Mesodermal cell (in vitro differentiated cells): ENCODE measurements at regions not wholly inside any gene's neighbourhood (a gene's known extent, or its start where the extent isn't known, plus 50 kb on each side); places are given as distances from the start of the nearest gene placed in this dataset.

Experiments
- H3K27ac ChIP-seq: 2 replicates; pipeline ENCODE4 v1.7.0; 2013; ENCODE audit warnings: mild to moderate bottlenecking, low read depth, low read length, moderate library complexity; ENCODE audit not compliant: severe bottlenecking
- H3K36me3 ChIP-seq: 2 replicates; pipeline ENCODE4 v1.7.1; 2013; ENCODE audit warnings: mild to moderate bottlenecking, low read length, moderate library complexity; ENCODE audit not compliant: control insufficient read depth, insufficient read depth
- H3K4me1 ChIP-seq: one replicate; pipeline ENCODE4 v1.7.1; 2013; ENCODE audit warnings: mild to moderate bottlenecking, low read length; ENCODE audit not compliant: insufficient read depth, control insufficient read depth, poor library complexity, severe bottlenecking
- H3K4me3 ChIP-seq: 2 replicates; pipeline ENCODE4 v1.7.0; 2013; ENCODE audit warnings: low read length, control low read depth, mild to moderate bottlenecking; ENCODE audit not compliant: insufficient read depth, poor library complexity, severe bottlenecking; ENCODE audit errors: extremely low read depth
- H3K9me3 ChIP-seq: 2 replicates; pipeline ENCODE4 v1.7.1; 2013; ENCODE audit warnings: mild to moderate bottlenecking, low read length, moderate library complexity; ENCODE audit not compliant: control insufficient read depth
- WGBS, 2 experiments: methylation state at CpG; one replicate each; pipeline ENCODE4 v1.1.5; 2013; ENCODE audit warnings: missing lambda C conversion rate in 2 of 2; ENCODE audit not compliant: insufficient coverage in 2 of 2; 5-methylcytosine and 5-hydroxymethylcytosine counted together

DNA sequence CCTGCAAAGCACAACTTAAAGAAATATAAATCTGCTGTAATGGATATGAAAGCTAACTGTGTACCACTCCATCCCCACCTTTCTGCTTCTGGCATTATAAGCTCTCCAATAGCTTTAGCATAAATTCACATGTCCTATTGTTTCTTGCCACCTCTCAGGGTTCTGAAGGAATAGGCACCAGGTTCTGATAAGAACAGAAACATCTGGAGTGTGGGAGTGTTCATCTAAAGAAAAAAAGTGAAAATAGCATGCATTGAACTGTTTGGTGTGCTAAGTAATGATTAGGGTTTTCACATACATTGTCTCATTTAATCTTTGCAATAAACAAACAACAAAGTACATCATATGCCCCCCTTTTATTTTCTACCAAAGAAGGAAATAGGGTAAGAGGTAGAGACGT, 72.3 kb downstream of the FAM76B start:
- Histone ChIP-seq H3K27ac (no peak overlapping the region), H3K4me1 (no peaks in the 10 kb centered on the region), H3K9me3 (no peaks in the 10 kb centered on the region), H3K36me3 (no peaks in the 10 kb centered on the region), H3K4me3 (no peak overlapping the region)
- no CpG with 5 or more reads among the region's 1 CpG for WGBS, 2 experiments

DNA sequence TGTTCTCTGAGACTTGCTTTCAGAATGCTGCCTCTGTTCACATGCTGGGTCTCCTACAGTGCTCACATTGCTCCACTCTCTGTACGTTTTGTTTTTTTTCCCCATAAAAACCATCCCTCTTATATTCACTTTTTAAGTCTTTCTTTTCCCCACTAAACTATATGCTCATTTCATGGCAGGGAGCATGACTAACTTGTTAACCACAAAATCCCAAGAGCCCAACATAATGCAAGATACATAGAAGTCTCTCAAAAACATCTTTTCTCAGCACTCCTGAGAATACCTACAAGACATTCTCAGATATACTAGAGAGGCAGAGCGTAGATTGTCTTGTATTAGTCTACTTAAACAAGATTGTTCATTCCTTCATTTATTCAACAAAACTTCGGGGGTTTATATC, 73.3 kb downstream of the FAM76B start:
- WGBS, 2 experiments, result 69 to 95% methylated on average over 1 to 3 of the region's 3 CpGs
- H3K4me1 ChIP-seq, result no peaks in the 10 kb centered on the region
- no peaks in the 10 kb centered on the region for H3K36me3 ChIP-seq
- no peak overlapping the region for H3K4me3 ChIP-seq
- no peaks in the 10 kb centered on the region for H3K9me3 ChIP-seq
- peak overlapping the region; percentile 32 for H3K27ac ChIP-seq

DNA sequence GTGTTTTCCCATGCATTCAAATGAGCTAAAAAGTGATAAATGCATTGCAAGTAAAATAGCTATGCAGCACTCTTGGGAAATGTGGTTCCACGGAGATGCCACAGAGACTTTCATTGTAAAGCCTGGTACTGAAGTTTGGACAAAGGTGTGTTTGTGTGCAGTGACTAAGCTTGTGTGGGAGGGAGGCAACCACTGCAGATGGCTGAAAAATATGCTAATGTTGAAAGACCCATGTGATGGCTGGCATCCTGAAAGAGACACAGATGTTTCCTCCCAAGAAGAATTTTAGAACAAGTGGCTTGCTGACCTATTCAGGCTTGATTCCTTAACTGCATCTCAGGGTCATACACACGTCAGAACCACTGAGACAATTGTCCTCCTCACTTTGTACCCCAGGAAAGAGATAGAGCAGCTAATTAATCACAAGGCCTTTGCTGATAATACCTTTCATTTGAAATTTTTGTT, 73.8 kb downstream of the FAM76B start:
- Histone ChIP-seq H3K36me3 (no peaks in the 10 kb centered on the region), H3K4me3 (no peak overlapping the region), H3K9me3 (no peaks in the 10 kb centered on the region), H3K27ac (peak overlapping the region; percentile 32), H3K4me1 (no peaks in the 10 kb centered on the region)
- WGBS, 2 experiments, result 69 to 87% methylated on average over 1 of the region's 2 CpGs

DNA sequence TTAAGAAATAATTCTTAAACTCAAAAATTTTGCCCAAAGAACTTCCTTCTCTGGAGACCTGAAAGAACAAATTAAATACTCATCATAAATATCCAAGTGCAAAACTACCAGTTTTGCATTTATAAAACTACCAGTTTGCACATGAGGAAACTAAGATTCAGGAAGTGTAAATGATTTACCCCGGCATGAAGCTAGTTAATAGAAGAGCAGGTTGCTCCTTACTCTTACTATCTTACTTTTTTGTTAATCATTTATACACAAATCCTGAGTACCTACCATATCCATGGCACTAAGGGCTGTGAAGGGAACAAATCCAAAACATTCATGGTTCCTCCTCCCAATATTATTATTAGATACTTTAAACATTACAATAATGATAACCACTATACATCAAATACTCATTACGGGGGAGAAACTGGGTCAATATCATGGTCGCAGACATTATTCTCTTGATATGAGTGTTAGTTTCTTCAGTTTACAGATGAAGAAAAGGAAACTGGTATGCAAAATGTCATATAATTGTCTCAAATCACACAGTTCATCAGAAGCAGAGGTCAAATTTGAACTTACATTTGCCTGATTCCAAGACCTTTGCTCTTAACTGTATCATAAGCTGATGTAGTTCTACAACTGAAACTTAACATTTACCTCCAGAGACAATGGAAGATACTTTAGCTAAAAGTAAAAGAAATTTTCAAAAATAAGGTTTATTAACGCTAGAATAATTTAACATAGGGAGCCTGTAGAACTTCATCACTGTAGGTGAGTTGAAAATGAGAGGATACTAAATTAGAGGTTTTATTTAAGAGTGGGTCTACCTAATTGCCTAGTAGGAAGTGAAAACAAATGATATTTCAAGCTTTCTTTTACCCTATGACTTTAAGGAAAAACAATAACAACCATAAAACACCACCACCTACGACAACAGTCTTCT, 74.5 kb downstream of the FAM76B start:
- WGBS, 2 experiments, result 100% methylated on average over 1 of the region's 5 CpGs; no CpG with 5 or more reads in 1 of the 2 experiments
- Histone ChIP-seq H3K36me3 (no peaks in the 10 kb centered on the region), H3K9me3 (no peaks in the 10 kb centered on the region), H3K27ac (peak overlapping the region; percentile 30), H3K4me3 (no peak overlapping the region), H3K4me1 (no peaks in the 10 kb centered on the region)

DNA sequence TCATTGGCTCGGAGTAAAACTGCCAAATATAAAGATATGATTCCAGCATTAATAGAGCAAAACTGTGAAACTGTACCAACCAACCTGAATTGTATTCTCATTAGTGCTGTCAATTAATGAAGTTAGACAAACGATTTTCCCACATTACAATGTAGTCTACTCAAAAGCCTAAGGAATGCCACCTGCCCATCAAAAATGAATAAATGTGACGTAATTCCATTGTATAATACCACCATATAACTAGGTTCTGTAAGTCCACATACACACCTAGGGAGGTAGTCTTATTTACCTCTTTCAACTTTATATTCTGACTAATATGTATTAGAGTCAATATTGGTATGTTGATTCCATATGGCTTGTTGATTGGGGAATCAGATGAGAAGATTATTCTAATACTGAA, 76.2 kb downstream of the FAM76B start:
- no peaks in the 10 kb centered on the region for H3K36me3 ChIP-seq
- no peaks in the 10 kb centered on the region for H3K4me1 ChIP-seq
- 83 to 100% methylated on average over 1 of the region's 3 CpGs for WGBS, 2 experiments
- H3K27ac ChIP-seq, result no peak overlapping the region
- no peaks in the 10 kb centered on the region for H3K9me3 ChIP-seq
- H3K4me3 ChIP-seq, result no peak overlapping the region

DNA sequence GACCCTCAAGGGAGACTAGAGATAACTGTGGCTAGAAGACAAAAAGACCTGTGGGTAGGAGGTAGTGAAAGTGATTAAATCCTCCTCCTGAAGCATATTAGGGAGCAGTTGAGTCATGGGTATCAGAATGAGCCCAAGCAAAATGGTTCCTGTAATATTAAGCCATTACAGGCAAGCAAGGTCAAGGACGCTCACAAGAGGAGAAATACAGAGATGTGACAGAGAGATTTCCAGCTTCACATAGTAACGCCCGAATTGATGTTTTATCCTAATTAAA, 77.7 kb downstream of the FAM76B start:
- 80% methylated on average over 1 of the region's 3 CpGs; no CpG with 5 or more reads in 1 of the 2 experiments for WGBS, 2 experiments
- H3K4me3 ChIP-seq, result no peak overlapping the region
- H3K4me1 ChIP-seq, result no peaks in the 10 kb centered on the region
- H3K9me3 ChIP-seq, result no peaks in the 10 kb centered on the region
- H3K36me3 ChIP-seq, result no peaks in the 10 kb centered on the region
- no peak overlapping the region for H3K27ac ChIP-seq

DNA sequence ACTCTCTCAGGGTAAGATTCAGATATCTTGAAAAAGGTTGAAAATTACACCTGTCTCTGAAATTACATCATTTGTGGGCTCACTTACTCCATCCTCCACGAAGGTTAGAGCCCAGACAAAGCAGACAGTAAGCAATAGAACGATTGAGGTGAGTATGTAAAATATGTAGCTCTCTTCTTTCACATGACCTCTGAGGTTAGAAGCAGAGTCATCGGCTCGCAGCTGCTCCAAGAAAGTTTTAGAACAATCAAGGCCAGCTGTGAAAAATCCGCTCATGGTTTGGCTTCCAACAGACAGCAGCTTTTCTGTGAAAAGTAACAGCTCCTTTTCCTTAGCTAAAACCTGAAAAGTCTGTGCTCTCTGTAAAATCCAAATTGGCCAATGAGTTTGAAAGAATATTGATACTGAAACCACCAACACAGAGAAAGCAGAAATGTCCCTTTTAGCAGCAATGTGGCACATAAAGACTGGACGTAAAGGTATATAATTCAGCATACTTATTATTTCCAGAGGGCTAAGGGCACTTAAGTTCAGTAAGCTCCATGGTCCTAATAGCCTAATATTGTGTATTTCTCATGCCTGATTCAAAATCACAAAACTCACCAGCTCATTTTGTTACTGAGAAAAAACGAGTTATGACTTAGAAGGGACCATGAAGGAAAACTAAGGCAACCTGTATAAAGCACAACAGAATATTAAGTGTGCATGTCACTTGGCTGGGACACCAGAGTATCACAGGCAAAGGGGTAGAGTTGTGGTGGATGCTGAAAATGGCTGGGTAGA, 78.2 kb downstream of the FAM76B start:
- Histone ChIP-seq H3K4me3 (no peak overlapping the region), H3K27ac (no peak overlapping the region), H3K36me3 (no peaks in the 10 kb centered on the region), H3K4me1 (no peaks in the 10 kb centered on the region), H3K9me3 (no peaks in the 10 kb centered on the region)
- 78 to 89% methylated on average over 5 of the region's 7 CpGs for WGBS, 2 experiments

DNA sequence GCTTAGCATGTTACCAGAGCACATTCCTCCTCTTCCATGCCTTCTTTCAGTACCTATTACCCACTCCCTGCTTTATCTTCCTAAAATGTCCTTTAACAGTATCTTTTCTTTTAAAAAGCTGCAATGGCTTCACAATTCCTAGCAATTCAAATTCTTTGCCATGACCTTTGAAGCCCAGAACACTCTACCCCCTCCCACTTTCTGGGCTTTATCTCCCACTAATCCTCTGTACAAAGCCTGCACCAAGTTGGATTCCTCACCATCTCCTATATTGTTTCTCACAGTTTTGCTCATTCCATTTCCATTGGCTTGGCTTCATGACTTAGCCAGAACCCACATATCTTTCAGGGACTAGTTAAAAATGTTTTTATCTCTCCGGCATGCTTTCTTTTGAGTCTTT, 80.9 kb downstream of the FAM76B start:
- no CpG with 5 or more reads among the region's 1 CpG for WGBS, 2 experiments
- Histone ChIP-seq H3K36me3 (no peaks in the 10 kb centered on the region), H3K4me3 (no peak overlapping the region), H3K4me1 (peaks cover 8% of the 10 kb centered on the region), H3K9me3 (no peaks in the 10 kb centered on the region), H3K27ac (no peak overlapping the region)

DNA sequence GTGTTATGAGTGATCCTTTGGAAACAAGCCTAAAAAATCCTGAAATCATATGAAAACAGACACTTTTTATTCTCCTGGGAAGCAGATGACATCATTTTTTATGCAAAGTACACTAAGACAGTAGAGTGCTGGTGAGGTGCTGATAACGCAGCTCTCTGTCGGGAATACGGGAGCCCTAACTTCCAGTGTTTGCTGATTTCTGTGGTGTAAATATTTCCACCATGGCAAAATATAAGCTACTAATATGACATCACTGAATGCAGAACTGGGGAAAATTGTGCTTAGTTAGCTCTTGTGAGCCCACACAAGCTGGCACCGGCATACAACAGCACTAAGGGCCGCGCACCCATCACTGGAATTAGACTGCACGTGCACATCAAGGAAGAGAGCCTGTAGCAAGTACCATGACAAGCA, 82.6 kb downstream of the FAM76B start:
- Histone ChIP-seq H3K4me3 (no peak overlapping the region), H3K4me1 (peaks cover 20% of the 10 kb centered on the region), H3K27ac (no peak overlapping the region), H3K36me3 (no peaks in the 10 kb centered on the region), H3K9me3 (no peaks in the 10 kb centered on the region)
- WGBS, 2 experiments, result 86 to 93% methylated on average over 4 of the region's 7 CpGs

DNA sequence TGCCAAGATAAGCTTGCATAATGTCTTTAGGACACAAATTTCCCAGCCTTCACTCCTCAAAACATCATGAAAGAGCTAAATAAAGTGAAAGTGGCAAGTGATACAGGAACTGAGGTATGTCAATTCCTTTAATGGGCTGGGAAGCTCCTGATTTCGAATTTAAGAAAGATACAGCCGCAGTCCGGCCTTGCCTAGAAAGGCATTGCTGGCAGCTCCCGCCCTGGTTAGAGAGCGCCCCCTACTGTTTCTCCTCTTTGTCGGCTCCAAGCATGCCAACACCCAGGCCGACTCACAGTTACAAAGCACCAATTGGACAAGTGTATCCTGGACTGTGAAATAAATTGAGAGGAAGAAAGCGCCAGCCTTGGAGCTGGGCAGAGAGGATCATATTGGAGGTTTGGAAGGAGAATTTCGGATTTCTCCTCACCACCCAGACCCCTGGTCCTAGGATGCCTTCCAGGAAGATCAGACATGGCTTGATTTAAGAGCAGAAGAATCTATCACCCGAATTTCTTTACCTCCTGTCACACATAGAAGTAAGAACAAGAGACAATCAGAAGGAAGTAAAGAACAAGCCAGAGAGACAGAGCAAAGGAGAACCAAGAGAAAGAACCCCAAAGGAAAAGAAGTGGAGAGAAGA, 84.0 kb downstream of the FAM76B start:
- 9% methylated on average over 4 to 6 of the region's 10 CpGs for WGBS, 2 experiments
- H3K36me3 ChIP-seq, result no peaks in the 10 kb centered on the region
- no peak overlapping the region for H3K4me3 ChIP-seq
- H3K4me1 ChIP-seq, result peaks cover 20% of the 10 kb centered on the region
- H3K27ac ChIP-seq, result no peak overlapping the region
- H3K9me3 ChIP-seq, result no peaks in the 10 kb centered on the region
